HG03439 (cell line): ENCODE measurements at regions not wholly inside any gene's neighbourhood (a gene's known extent, or its start where the extent isn't known, plus 50 kb on each side); places are given as distances from the start of the nearest gene placed in this dataset.

Experiments used
- ATAC-seq: cut with Tn5 transposase; IDR thresholded peaks from one replicate; pipeline ENCODE4 v1.9.1; 2021; ENCODE audit warnings: mild to moderate bottlenecking, moderate library complexity; ENCODE audit not compliant: unreplicated experiment

- no peak for ATAC-seq
Measured at GRCh38 chrX:15918003-15918402, 63.4 kb upstream of the AP1S2 start.

- no peak for ATAC-seq
Measured at GRCh38 chrX:15916704-15917084, 62.1 kb upstream of the AP1S2 start.

- no peak for ATAC-seq
Measured at GRCh38 chrX:15915959-15916703, 61.5 kb upstream of the AP1S2 start.

GRCh38 chrX:15914486-15914885 is 59.9 kb upstream of the AP1S2 start:
- no peak for ATAC-seq

GRCh38 chrX:15913146-15913545 is 58.5 kb upstream of the AP1S2 start:
- ATAC-seq = no peak

GRCh38 chrX:15911734-15912550 is 57.3 kb upstream of the AP1S2 start:
- ATAC-seq = no peak

GRCh38 chrX:15909605-15910004 is 55.0 kb upstream of the AP1S2 start:
- no peak for ATAC-seq

- no peak for ATAC-seq
Measured at GRCh38 chrX:15908603-15909290, 54.1 kb upstream of the AP1S2 start.

GRCh38 chrX:15906041-15906943 is 51.7 kb upstream of the AP1S2 start:
- ATAC-seq = no peak
